Urinary bladder (tissue), 3 donors: ENCODE measurements at regions not wholly inside any gene's neighbourhood (a gene's known extent, or its start where the extent isn't known, plus 50 kb on each side); places are given as distances from the start of the nearest gene placed in this dataset.
"Not testable (repeated sequence)": the region's sequence is repeated elsewhere in the genome, so short reads cannot be mapped to it uniquely, and the experiment has no call there.

Experiments used
- DNase-seq: peaks from one replicate; pipeline ENCODE4 v3.0.0-alpha.2; 2015; ENCODE audit errors: extremely low spot score
- H3K27ac ChIP-seq: one replicate; pipeline ENCODE4 v1.5.1; 2013; ENCODE audit warnings: low read depth, mild to moderate bottlenecking, moderate library complexity
- H3K36me3 ChIP-seq: one replicate; pipeline ENCODE4 v1.6.1; 2013; ENCODE audit warnings: mild to moderate bottlenecking, moderate library complexity; ENCODE audit not compliant: insufficient read depth
- H3K4me1 ChIP-seq: one replicate; pipeline ENCODE4 v1.6.1; 2013; ENCODE audit warnings: mild to moderate bottlenecking, moderate library complexity; ENCODE audit not compliant: insufficient read depth
- H3K4me3 ChIP-seq: one replicate; pipeline ENCODE4 v1.5.1; 2013; ENCODE audit warnings: low read depth, low read length
- WGBS: extraction: QIAGEN DNeasy Blood & Tissue Kit; methylation state at CpG from one replicate; pipeline ENCODE4 v1.1.7; 2013; 5-methylcytosine and 5-hydroxymethylcytosine counted together
- donor health status: healthy with polysubstance abuse.
- donor health status: healthy.

DNA sequence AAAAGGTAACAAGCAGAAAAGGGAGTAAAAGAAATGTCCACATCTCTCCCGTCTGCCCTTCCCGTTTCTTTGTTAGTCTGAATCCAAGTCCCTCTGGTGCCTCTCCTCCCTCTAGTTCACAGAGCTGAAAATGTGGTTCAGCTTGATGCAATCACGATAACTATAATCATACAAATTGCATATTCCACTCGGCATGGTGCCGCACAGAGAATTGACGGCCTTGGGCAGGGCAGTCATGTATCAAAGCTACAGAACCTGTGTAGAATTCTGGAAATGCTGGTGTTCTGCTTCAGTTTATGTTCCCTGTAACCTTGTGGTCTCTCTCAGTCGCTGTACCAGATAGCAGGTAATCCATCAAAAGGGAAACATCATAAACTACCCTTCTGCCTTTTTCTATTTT lies 562.9 kb upstream of the CBLB start:
- WGBS, result 93% methylated on average over 7 of the region's 7 CpGs
- DNase-seq, result no peak
- Histone ChIP-seq H3K27ac (no peak overlapping the region), H3K4me1 (no peaks in the 10 kb centered on the region), H3K4me3 (no peak overlapping the region), H3K36me3 (no peaks in the 10 kb centered on the region)

DNA sequence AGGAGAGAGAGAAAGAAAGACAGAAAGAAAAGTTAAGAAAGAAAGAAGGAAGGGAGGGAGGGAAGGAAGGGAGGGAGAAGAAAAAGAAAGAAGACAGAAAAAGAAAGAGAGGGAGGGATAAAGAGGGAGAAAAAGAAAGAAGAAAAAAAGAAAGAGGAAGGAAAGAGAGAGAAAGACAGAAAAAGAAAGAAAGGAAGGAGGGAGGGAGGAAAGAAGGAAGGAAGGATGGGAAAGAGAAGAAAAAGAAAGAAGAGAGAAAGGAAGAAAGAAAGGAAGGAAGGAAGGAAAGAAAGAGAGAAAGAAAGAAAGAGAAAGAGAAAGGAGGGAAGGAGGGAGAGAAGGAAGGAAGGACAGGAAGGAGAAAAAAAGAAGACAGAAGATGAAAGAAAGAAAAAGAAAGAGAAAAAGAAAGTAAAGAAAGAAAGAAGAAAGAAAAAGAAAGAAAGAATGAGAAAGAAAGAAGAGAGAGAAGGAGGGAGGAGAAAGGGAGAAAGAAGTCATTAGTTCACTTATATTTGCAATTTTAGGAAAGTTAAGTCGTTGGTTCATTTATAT lies 567.2 kb upstream of the CBLB start:
- no peaks in the 10 kb centered on the region for H3K36me3 ChIP-seq
- H3K27ac ChIP-seq, result no peak overlapping the region
- no peak overlapping the region for H3K4me3 ChIP-seq
- no peaks in the 10 kb centered on the region for H3K4me1 ChIP-seq
- no peak for DNase-seq
- WGBS, result 78% methylated on average over 1 of the region's 1 CpG

DNA sequence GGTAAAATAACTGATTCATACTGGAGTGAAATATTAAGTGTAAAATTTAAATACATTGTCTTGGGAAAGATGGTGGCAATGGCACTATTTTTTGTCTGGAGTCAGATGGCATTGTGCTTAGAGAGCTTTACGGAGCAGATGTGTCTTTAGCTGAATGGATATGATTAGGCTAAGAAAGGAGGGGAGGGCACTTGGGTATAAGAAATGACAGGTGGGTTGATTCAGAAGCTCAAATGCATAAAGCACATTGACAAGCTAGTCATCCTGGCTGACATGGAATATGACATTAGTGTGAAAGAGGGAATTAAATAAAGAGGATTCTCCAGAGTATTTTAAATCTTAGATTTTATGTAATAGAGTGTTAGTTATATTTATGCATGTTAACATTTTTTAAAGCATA lies 570.1 kb upstream of the CBLB start:
- no peak for DNase-seq
- no peak overlapping the region for H3K4me3 ChIP-seq
- 97% methylated on average over 1 of the region's 1 CpG for WGBS
- peaks cover 1% of the 10 kb centered on the region for H3K4me1 ChIP-seq
- H3K36me3 ChIP-seq, result no peaks in the 10 kb centered on the region
- no peak overlapping the region for H3K27ac ChIP-seq

DNA sequence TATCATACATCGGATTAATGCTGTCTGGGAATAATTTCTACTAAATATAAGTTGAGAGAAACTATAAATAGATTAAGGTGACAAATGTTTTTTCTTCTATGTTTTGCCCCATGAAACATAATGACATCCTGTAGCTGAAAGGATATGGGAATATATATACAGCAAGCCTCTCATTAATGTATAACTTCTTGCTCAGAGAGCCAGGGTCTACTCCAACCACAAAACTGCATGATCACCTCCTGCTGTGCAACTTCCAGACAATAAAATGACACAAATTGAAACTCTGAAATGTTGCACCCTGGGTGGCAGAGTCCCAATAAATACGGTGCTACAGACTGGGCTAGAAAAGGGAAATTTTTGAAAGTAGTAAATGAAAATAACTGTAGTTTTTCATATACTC lies 571.9 kb upstream of the CBLB start:
- H3K4me3 ChIP-seq, result no peak overlapping the region
- H3K4me1 ChIP-seq, result peaks cover 1% of the 10 kb centered on the region
- no peak for DNase-seq
- no peak overlapping the region for H3K27ac ChIP-seq
- WGBS, result 94% methylated on average over 2 of the region's 2 CpGs
- H3K36me3 ChIP-seq, result no peaks in the 10 kb centered on the region

DNA sequence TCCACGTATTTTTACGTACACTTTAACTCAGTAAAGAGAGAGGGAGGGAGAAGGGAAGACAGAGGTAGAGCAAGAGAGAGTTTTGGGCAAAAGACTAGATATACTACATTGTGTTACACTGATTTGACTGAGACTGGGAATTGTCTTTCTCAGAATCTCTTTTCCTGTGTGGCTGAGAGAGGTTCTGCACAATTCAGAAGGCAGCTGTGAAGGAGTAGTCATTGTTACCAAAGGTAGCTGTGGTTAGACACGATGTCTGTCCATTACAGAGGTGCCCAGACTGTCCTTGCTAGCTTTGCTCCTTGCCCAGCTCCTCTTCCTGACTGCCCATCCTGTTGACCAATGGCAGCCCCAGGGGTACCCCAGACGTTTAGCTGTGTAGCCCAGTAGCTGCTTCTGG lies 577.5 kb upstream of the CBLB start:
- H3K27ac ChIP-seq, result no peak overlapping the region
- no peak for DNase-seq
- 62% methylated on average over 4 of the region's 4 CpGs for WGBS
- peaks cover 1% of the 10 kb centered on the region for H3K4me1 ChIP-seq
- no peak overlapping the region for H3K4me3 ChIP-seq
- H3K36me3 ChIP-seq, result no peaks in the 10 kb centered on the region

DNA sequence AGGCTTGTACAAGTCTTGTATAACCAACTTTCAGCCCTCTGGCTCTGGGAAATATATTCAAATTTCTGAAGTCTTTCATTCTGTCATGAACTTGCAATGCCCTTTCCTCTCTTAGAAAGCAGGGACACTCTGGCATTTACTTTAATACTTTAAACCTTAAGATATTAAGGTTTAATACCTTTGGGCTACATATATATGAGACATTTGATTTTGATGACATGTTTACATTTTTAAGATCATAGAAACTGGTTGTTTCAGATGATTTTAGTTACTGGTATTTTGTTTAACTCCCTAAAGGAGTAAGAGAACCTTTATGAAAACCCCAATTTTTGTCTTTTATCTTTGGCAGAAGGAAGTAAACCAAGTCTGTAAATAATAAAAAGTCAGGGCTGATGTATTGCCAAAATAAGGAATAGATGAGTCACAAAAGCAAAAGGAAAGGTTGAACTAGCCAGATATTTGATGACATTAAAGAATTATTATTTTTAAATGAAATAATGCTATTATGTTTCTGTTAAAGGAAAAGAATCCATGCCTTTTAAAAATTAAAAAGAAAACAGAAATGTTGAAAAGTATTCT lies 579.0 kb upstream of the CBLB start:
- Histone ChIP-seq H3K27ac (no peak overlapping the region), H3K4me3 (no peak overlapping the region)
- DNase-seq, result no peak

DNA sequence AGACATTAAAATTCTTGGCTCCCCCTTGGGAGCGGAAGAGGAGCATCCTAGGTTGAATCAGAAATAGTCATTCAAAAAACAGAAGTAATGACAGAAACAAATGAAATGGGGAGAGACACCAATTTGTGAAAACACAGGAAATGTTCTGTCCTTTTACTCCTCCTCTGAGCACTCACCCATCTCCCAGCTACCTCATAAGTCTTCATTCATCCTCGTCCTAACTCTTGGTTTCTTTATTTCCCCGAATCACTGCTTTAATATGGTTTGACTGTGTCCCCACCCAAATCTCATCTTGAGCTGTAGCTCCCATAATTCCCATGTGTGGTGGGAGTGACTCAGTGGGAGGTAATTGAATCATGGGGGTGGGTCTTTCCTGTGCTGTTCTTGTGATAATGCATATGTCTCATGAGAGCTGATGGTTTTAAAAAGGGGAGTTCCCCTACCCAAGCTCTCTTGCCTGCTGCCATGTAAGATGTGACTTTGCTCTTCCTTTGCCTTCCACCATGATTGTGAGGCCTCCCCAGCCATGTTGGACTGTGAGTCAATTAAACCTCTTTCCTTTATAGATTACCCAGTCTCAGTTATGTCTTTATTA lies 579.7 kb upstream of the CBLB start:
- H3K4me3 ChIP-seq, result not testable (repeated sequence)
- WGBS, result 95% methylated on average over 3 of the region's 3 CpGs

More for the DNA sequence above, 579.0 kb upstream of the CBLB start:
- Histone ChIP-seq H3K36me3 (no peaks in the 10 kb centered on the region), H3K4me1 (peaks cover 1% of the 10 kb centered on the region)

DNA sequence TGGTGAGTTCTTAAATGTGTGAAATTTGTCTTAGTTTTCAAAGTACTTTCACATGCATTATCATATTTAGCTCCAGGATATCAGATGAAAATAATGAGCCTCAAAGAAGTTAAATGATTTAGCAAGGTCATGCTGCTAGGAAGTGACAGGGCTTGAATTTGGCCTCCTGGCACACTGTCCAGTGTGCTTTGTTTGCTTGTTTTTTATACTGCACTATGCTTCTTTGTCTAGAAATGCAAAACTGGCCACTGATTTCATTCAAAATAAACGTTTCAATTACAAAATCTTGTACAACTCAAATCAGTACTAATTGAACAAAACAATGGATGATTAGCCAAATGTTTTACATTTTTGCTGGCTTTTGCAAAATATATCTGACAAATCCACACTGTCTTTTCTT lies 583.3 kb upstream of the CBLB start:
- no peaks in the 10 kb centered on the region for H3K4me1 ChIP-seq
- WGBS, result 0% methylated on average over 1 of the region's 1 CpG
- no peaks in the 10 kb centered on the region for H3K36me3 ChIP-seq
- DNase-seq, result no peak
- H3K27ac ChIP-seq, result no peak overlapping the region
- H3K4me3 ChIP-seq, result no peak overlapping the region

More for the DNA sequence above, 579.7 kb upstream of the CBLB start:
- not testable (repeated sequence) for H3K27ac ChIP-seq, DNase-seq, H3K4me1 ChIP-seq, H3K36me3 ChIP-seq

DNA sequence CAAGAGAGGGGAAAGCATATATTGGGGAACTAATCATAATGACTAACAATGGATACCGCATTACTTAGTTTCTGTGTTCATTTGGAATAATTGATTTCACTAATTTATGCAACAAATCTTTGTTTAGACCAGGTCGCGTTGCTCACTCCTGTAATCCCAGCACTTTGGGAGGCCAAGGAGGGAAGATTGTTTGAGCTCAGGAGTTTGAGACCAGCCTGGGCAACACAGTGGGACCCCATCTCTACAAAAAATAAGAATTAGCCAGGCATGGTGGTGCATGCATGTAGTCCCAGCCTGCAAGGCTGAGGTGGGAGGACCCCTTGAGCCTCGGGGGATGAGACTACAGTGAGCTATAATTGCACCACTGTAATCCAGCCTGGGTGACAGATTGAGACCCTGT lies 585.7 kb upstream of the CBLB start:
- Histone ChIP-seq H3K4me3 (no peak overlapping the region), H3K4me1 (no peaks in the 10 kb centered on the region), H3K36me3 (no peaks in the 10 kb centered on the region), H3K27ac (no peak overlapping the region)
- DNase-seq, result no peak
- 94% methylated on average over 4 of the region's 4 CpGs for WGBS

DNA sequence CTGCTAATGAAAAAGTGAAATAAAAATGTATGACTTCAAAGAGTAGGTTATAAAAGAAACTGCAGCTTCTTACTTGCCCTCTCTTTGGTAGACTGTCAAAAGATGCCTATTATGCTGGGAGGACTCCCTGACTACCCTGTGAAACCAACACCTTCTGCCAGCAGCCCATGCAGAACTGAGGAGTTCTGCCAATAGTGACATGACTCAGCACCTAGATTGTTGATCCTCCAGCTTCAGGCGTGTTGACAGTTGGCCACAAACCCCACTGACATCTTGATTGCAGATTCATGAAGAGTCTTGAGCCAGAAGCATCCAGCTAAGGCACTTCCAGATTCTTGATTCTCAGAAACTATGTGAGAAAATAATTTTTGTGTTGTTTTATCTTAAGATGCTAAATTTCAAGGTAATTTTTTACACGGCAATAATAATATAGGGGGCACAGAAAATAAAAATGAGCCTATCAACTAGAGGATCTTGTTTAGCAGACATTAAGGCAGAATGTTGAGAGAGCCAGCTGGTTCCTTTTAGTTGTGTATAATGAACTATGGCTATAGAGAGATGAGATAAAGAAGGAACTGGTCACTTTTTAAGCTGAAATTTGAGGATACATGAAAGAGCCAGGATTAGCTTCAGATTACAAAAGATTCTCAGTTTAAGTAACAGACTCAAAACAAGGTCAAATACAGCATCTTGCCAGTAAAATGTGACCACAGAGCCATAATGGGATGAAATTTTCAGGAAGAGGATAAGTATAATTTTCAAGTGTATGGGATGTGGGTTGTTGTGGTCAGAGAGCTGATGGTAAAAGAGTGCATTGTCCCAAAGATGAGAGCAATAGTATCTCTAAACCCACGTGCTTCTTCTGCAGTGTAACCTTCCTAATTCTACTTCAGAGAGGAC lies 588.7 kb upstream of the CBLB start:
- no peaks in the 10 kb centered on the region for H3K36me3 ChIP-seq
- no peaks in the 10 kb centered on the region for H3K4me1 ChIP-seq
- DNase-seq, result no peak
- no peak overlapping the region for H3K4me3 ChIP-seq
- 53% methylated on average over 3 of the region's 3 CpGs for WGBS
- no peak overlapping the region for H3K27ac ChIP-seq

DNA sequence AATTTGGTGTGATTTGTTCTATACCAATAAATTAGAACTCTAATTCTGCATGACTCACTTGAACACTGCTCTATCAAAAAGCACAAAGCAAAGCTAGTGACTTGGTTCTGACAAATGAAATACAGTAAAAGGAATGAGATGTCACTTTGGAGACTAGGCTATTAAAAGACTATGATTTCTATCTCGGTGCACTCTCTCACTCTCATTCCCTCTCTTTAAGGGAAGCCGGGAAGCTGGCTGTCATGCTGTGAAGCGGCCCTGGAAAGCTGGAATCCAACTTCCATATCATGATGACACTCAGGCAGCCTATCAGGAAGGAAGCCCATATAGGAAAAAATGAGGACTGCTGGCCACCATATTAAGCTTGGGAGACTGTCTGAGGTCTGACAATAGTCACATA lies 590.1 kb upstream of the CBLB start:
- no peak overlapping the region for H3K27ac ChIP-seq
- WGBS, result 78% methylated on average over 3 of the region's 3 CpGs
- H3K36me3 ChIP-seq, result no peaks in the 10 kb centered on the region
- DNase-seq, result no peak
- H3K4me3 ChIP-seq, result no peak overlapping the region
- no peaks in the 10 kb centered on the region for H3K4me1 ChIP-seq

DNA sequence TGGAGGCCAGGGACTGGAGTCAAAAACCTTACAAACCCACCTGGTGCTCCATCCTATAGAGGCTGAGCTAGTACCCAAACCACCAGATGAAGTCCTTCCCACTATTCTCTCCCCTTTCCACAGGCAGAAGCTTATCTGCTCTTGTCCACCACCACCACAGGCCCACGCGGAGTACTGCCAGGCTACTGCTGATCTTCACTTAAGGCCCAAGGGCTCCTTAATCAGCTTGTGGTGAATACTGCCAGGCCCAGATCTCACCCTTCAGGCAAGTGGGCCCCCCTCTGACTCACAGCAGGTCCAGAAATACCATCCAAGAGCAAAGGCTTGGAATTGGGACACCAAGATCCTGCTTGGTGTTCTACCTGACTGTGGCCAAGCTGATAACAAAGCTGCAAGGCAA lies 598.1 kb upstream of the CBLB start:
- no peak overlapping the region for H3K27ac ChIP-seq
- WGBS, result 96% methylated on average over 2 of the region's 2 CpGs

DNA sequence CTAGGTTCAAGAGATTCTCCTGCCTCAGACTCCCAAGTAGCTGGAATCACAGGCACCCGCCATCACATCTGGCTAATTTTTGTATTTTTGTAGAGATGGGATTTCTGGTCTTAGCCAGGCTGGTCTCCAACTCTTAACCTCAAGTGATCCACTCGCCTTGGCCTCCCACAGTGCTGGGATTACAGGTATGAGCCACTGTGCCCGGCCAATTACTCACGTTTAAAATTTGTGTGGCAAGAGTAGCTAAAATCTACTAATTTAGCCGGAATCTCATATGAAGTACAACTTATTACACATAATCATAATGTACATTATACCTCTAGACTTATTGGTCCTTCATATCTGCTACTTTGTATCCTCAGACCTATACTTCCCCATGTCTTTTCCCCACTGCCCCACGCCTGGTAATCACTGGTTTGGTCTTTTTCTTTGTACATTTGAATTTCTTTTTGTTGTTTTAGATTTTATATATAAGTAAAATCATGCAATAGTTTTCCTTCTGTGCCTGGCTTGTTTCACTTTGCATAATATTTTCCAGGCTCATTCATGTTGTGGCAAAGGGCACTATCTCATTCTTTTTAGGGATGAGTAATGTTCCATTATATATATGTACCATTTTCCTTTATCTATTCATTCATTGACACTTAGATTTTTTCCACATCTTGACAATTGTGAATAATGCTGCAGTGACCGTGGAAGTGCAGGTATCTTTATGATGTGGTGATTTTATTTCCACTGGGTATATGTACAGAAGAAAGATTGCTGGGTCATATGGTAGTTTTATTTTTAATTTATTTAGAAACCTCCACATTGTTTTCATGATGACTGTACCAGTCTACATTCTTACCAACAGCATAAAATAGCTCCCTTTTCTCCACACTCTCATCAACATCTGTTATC lies 605.0 kb upstream of the CBLB start:
- H3K27ac ChIP-seq, result no peak overlapping the region
- no peak for DNase-seq
- WGBS, result 95% methylated on average over 7 of the region's 7 CpGs
- H3K4me1 ChIP-seq, result no peaks in the 10 kb centered on the region
- H3K36me3 ChIP-seq, result no peaks in the 10 kb centered on the region
- no peak overlapping the region for H3K4me3 ChIP-seq

More for the DNA sequence above, 598.1 kb upstream of the CBLB start:
- no peaks in the 10 kb centered on the region for H3K36me3 ChIP-seq
- H3K4me1 ChIP-seq, result no peaks in the 10 kb centered on the region
- no peak overlapping the region for H3K4me3 ChIP-seq
- no peak for DNase-seq
